ENCODE measurements at regions not wholly inside any gene's neighbourhood (a gene's known extent, or its start where the extent isn't known, plus 50 kb on each side); places are given as distances from the start of the nearest gene placed in this dataset.

DNA sequence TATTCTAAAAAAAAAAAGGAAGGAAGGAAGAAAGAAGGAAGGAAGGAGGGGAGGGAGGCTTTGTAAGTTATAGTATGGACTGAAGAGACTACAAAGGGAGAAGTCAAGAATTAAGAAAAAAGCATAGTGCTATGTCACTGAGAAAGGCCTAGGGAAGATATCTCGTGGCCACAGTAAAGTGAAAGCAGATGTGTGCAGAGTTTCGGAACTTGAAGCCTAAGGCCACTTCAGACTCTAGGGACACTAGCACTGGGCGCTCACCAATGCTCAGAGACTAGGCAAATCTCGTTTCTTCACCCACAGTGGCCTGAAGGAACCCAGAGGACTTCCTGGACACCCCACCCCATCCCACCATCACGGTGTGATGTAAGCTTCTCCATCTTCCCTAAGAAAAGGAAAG is 181.4 kb upstream of the TRPM3 start:
- no peak overlapping the region for H3K9ac ChIP-seq (ENCODE audit: low read length)
- H3K4me1 ChIP-seq (ENCODE audit: insufficient read depth, low read length, severe bottlenecking) = no peaks in the 10 kb centered on the region
- no peaks in the 10 kb centered on the region for H3K9me2 ChIP-seq (ENCODE audit: low read depth, low read length)
- H3K36me3 ChIP-seq (ENCODE audit: insufficient read depth, low read length) = no peaks in the 10 kb centered on the region
- H4K20me1 ChIP-seq (ENCODE audit: insufficient read depth, low read length) = no peaks in the 10 kb centered on the region
- no peaks in the 10 kb centered on the region for H3F3A ChIP-seq (ENCODE audit: insufficient read depth, low read length)
- no peaks in the 10 kb centered on the region for H3K79me2 ChIP-seq (ENCODE audit: insufficient read depth, low read length)
- H3K4me2 ChIP-seq (ENCODE audit: low read length) = no peak overlapping the region
- TF ChIP-seq EZH2 (IDR thresholded peaks at IDR 0.05; ENCODE audit: borderline replicate concordance, low read length) = no peak
- TF ChIP-seq, protein P1, sequence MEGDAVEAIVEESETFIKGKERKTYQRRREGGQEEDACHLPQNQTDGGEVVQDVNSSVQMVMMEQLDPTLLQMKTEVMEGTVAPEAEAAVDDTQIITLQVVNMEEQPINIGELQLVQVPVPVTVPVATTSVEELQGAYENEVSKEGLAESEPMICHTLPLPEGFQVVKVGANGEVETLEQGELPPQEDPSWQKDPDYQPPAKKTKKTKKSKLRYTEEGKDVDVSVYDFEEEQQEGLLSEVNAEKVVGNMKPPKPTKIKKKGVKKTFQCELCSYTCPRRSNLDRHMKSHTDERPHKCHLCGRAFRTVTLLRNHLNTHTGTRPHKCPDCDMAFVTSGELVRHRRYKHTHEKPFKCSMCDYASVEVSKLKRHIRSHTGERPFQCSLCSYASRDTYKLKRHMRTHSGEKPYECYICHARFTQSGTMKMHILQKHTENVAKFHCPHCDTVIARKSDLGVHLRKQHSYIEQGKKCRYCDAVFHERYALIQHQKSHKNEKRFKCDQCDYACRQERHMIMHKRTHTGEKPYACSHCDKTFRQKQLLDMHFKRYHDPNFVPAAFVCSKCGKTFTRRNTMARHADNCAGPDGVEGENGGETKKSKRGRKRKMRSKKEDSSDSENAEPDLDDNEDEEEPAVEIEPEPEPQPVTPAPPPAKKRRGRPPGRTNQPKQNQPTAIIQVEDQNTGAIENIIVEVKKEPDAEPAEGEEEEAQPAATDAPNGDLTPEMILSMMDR (IDR thresholded peaks at IDR 0.05; ENCODE audit: low read length) = no peak
- no peaks in the 10 kb centered on the region for H3K9me3 ChIP-seq (ENCODE audit: low read length)
- H3K27ac ChIP-seq (ENCODE audit: low read depth, low read length, poor library complexity, severe bottlenecking) = no peak overlapping the region
- H2AFZ ChIP-seq (ENCODE audit: low read length) = no peak overlapping the region
- no peak overlapping the region for H3K4me3 ChIP-seq (ENCODE audit: low read depth, low read length, poor library complexity, severe bottlenecking)
- no peaks in the 10 kb centered on the region for H3K27me3 ChIP-seq (ENCODE audit: insufficient read depth, low read length)

DNA sequence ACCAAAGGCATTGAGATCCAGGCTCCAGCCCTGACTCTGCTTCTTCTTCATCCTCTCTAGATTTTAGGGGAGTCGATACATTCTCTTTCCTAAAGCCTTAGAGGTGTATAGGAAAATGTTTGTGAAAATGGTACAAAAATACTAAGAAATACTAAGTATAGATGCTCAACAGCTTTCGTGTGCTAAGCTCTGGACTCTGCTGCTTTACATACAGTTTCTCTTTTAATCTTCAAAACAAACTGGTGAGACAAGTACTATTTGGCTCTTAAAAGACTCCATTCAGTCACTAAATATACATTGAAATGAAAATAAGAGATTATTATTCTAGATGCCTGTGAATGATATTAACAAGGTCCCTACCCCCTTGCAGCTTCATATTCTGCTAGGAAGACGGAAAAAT is 174.5 kb upstream of the TRPM3 start:
- Histone ChIP-seq H3K79me2 (ENCODE audit: insufficient read depth, low read length) (no peaks in the 10 kb centered on the region), H3K4me3 (ENCODE audit: low read depth, low read length, poor library complexity, severe bottlenecking) (no peak overlapping the region), H3K27ac (ENCODE audit: low read depth, low read length, poor library complexity, severe bottlenecking) (no peak overlapping the region), H3K27me3 (ENCODE audit: insufficient read depth, low read length) (no peaks in the 10 kb centered on the region), H3K4me2 (ENCODE audit: low read length) (no peak overlapping the region), H2AFZ (ENCODE audit: low read length) (no peak overlapping the region), H3K36me3 (ENCODE audit: insufficient read depth, low read length) (no peaks in the 10 kb centered on the region), H4K20me1 (ENCODE audit: insufficient read depth, low read length) (no peaks in the 10 kb centered on the region), H3K9me3 (ENCODE audit: low read length) (no peaks in the 10 kb centered on the region), H3K4me1 (ENCODE audit: insufficient read depth, low read length, severe bottlenecking) (no peaks in the 10 kb centered on the region), H3F3A (ENCODE audit: insufficient read depth, low read length) (no peaks in the 10 kb centered on the region), H3K9me2 (ENCODE audit: low read depth, low read length) (no peaks in the 10 kb centered on the region), H3K9ac (ENCODE audit: low read length) (no peak overlapping the region)
- TF ChIP-seq, protein P1 (IDR thresholded peaks at IDR 0.05; ENCODE audit: low read length) = no peak
- no peak for TF ChIP-seq EZH2 (IDR thresholded peaks at IDR 0.05; ENCODE audit: borderline replicate concordance, low read length)

DNA sequence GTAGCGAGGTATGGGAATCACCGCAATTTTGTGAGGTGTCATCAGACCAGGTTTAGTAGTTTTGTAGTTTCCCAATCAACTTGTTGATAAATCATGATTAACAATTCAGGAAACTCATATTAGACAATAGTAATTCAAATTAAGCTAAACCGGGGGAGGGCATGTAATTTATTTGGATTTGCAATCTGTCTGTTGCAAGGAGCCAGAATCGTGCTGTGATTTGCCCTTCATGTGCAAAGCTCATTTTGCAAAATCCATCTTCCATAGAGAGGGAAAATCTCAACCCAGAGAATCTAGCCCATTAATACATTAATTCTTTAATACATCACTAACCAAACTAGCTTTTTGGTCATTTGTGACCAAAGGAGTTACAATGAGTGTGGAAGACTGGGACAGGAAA is 164.7 kb upstream of the TRPM3 start:
- Histone ChIP-seq H2AFZ (ENCODE audit: low read length) (no peak overlapping the region), H3K27ac (ENCODE audit: low read depth, low read length, poor library complexity, severe bottlenecking) (no peak overlapping the region), H3K9me3 (ENCODE audit: low read length) (no peaks in the 10 kb centered on the region), H3K9ac (ENCODE audit: low read length) (no peak overlapping the region), H3K4me2 (ENCODE audit: low read length) (no peak overlapping the region), H3K4me3 (ENCODE audit: low read depth, low read length, poor library complexity, severe bottlenecking) (no peak overlapping the region), H3K79me2 (ENCODE audit: insufficient read depth, low read length) (no peaks in the 10 kb centered on the region), H3F3A (ENCODE audit: insufficient read depth, low read length) (no peaks in the 10 kb centered on the region), H4K20me1 (ENCODE audit: insufficient read depth, low read length) (no peaks in the 10 kb centered on the region), H3K27me3 (ENCODE audit: insufficient read depth, low read length) (no peaks in the 10 kb centered on the region), H3K4me1 (ENCODE audit: insufficient read depth, low read length, severe bottlenecking) (no peaks in the 10 kb centered on the region), H3K9me2 (ENCODE audit: low read depth, low read length) (no peaks in the 10 kb centered on the region), H3K36me3 (ENCODE audit: insufficient read depth, low read length) (no peaks in the 10 kb centered on the region)
- no peak for TF ChIP-seq EZH2 (IDR thresholded peaks at IDR 0.05; ENCODE audit: borderline replicate concordance, low read length)
- TF ChIP-seq, protein P1 (IDR thresholded peaks at IDR 0.05; ENCODE audit: low read length) = no peak
